ENCODE measurements at regions not wholly inside any gene's neighbourhood (a gene's known extent, or its start where the extent isn't known, plus 50 kb on each side); places are given as distances from the start of the nearest gene placed in this dataset.

DNA sequence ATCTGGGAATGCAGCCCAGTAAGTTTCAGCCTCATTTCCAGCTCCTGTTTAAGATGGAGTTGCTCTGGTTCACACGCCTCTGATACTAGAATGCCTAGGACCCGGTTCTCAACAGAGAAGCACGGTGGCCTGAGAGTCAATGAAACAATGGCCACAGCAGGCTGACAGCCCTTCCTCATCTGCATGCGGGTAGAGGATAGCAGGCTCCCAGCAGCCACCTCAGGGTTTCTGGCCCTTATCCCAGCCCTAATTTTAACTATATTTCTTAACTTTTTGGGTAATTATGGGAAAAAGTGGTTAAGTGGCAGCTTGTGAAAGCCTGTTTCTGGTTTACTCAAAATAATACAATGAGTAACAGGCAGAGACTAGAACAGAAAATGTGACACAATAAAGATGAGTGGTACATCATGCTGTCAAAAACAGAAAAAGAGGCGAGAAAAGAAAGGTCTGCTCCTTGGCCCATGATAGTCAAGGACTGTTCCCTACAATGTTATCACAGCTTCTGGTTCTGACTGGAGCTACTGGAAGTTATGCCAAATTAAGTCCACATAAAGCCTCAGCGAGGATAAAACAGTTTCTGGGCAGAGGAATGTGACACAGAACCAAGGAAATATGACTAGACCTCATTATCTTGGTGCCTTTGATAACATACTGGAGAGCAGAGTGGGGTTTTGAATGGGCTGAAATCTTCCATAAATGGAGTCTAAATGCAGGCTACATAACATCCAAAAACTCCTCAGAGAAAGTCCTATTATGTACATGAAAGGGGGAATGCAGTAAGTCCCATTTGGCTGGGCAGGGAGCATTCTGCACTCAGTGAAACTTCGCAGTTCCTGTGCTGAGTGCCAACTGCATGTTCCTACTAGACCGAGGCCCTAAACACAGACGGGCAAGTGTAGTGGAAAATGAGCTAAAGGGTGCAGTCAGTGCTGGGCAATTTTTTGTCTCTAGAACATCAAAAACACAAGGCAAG lies 92.1 kb downstream of the NIBAN1 start (continued):
- TF ChIP-seq RXRB (CRISPR knock-in tag; IDR thresholded peaks at IDR 0.05; ENCODE audit: borderline replicate concordance) (no peak), AKAP8 (CRISPR knock-in tag; IDR thresholded peaks at IDR 0.05) (no peak)
- TF ChIP-seq, protein P1, sequence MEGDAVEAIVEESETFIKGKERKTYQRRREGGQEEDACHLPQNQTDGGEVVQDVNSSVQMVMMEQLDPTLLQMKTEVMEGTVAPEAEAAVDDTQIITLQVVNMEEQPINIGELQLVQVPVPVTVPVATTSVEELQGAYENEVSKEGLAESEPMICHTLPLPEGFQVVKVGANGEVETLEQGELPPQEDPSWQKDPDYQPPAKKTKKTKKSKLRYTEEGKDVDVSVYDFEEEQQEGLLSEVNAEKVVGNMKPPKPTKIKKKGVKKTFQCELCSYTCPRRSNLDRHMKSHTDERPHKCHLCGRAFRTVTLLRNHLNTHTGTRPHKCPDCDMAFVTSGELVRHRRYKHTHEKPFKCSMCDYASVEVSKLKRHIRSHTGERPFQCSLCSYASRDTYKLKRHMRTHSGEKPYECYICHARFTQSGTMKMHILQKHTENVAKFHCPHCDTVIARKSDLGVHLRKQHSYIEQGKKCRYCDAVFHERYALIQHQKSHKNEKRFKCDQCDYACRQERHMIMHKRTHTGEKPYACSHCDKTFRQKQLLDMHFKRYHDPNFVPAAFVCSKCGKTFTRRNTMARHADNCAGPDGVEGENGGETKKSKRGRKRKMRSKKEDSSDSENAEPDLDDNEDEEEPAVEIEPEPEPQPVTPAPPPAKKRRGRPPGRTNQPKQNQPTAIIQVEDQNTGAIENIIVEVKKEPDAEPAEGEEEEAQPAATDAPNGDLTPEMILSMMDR (CRISPR knock-in tag; IDR thresholded peaks at IDR 0.05) = no peak
- TF ChIP-seq, protein P2, sequence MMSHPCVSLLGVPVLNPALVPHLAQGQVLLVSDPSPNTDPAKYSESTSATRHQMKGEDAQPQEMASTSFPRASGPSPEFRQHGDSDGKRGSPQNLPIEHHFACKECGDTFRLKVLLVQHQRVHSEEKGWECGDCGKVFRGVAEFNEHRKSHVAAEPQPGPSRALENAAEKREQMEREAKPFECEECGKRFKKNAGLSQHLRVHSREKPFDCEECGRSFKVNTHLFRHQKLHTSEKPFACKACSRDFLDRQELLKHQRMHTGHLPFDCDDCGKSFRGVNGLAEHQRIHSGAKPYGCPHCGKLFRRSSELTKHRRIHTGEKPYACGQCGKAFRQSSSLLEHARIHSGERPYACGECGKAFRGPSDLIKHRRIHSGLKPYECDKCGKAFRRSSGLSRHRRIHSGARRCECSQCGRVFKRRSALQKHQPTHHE (CRISPR knock-in tag; IDR thresholded peaks at IDR 0.05; ENCODE audit: borderline replicate concordance) = no peak

DNA sequence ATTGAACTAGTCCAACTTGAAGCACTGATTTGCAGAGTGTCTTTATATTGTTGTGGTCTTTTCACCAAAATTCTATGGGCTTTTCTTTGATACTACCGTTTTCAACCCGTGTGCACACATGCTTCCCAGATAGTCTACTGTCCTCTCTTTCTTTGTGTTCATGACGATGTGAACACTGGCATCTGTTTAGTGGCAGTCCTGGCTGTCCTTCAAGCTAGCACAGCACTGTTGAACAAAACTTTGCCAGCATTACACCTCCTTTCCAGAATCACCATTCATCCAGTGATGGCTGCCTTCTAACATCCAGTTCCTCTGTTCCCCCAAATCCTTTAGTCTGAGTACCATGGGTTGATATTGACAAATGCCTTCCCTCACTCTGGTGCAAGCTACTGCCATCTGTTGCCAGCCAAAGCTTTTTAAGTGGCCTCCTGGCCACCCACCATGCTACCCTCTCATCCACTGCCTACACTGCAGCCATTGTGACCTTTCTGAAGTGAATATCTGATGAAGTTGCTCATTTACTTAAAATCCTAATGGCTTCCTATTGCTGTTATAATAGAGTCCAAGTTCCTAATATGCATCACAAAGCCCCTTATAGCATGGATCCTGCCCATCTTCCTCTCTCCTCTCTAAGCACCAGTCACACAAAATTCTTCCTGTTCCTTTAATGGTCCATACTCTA lies 94.3 kb downstream of the NIBAN1 start:
- H4K20me1 ChIP-seq (ENCODE audit: insufficient read depth, low read length) = no peaks in the 10 kb centered on the region
- no peak overlapping the region for H3K4me2 ChIP-seq (ENCODE audit: low read depth, low read length)
- POLR2A ChIA-PET = no interaction called here
- in situ Hi-C loops (cut with HindIII; ENCODE audit: extremely low pct_ligation_motif_present, low pct_unique_long_range_greater_than_20kb) = no loop called here
- no peaks in the 10 kb centered on the region for H3K79me2 ChIP-seq (ENCODE audit: insufficient read depth, low read length)
- FAIRE-seq (no peak), DNase-seq (ENCODE audit: low spot score) (no peak), ATAC-seq (no peak)
- CTCF ChIA-PET (ENCODE audit: low intra/inter-chr PET ratio, low total read pairs) = no interaction called here
- peaks cover 0 to 9% of the 10 kb centered on the region in 2 experiments; a peak in 1 of 5 replicates for H3K27me3 ChIP-seq (ENCODE audit: control insufficient read depth in 1 of 2, insufficient read depth in 2 of 2, low read length in 2 of 2)
- no peak overlapping the region for H3K27ac ChIP-seq (ENCODE audit: extremely low read length, insufficient read depth, low read length)
- no peaks in the 10 kb centered on the region for H3K4me1 ChIP-seq (ENCODE audit: insufficient read depth, low read length)
- no TSS peak for BruUV-seq (replicated peaks)
- intact Hi-C loops (cut with micrococcal nuclease; ENCODE audit: unreplicated experiment) = no loop called here
- H2AFZ ChIP-seq (ENCODE audit: low read length) = no peak overlapping the region
- WGBS (ENCODE audit: low lambda C conversion rate) = 1% methylated on average over 3 of the region's 3 CpGs
- no peaks in the 10 kb centered on the region for H3K9me3 ChIP-seq (ENCODE audit: low read length)
- TF ChIP-seq ZNF598 (CRISPR knock-in tag; IDR thresholded peaks at IDR 0.05; ENCODE audit: borderline replicate concordance) = no peak
- no peak for TF ChIP-seq ERF (CRISPR knock-in tag; IDR thresholded peaks at IDR 0.05)
- no peak for TF ChIP-seq ZC3H4 (CRISPR knock-in tag; IDR thresholded peaks at IDR 0.05; ENCODE audit: borderline replicate concordance)
- no peak for TF ChIP-seq ZNF10 (CRISPR knock-in tag; IDR thresholded peaks at IDR 0.05; ENCODE audit: borderline replicate concordance, low read depth)
- TF ChIP-seq JARID2 (CRISPR knock-in tag; IDR thresholded peaks at IDR 0.05; ENCODE audit: insufficient replicate concordance) = no peak
- no peak for TF ChIP-seq ZNF230 (CRISPR knock-in tag; IDR thresholded peaks at IDR 0.05)
- no peak for TF ChIP-seq NCOA1 (CRISPR knock-in tag; IDR thresholded peaks at IDR 0.05)
- TF ChIP-seq NBN (conservative IDR thresholded peaks at IDR 0.05) = no peak
- no peak for TF ChIP-seq ZNF879 (CRISPR knock-in tag; IDR thresholded peaks at IDR 0.05)
- TF ChIP-seq, protein P3, sequence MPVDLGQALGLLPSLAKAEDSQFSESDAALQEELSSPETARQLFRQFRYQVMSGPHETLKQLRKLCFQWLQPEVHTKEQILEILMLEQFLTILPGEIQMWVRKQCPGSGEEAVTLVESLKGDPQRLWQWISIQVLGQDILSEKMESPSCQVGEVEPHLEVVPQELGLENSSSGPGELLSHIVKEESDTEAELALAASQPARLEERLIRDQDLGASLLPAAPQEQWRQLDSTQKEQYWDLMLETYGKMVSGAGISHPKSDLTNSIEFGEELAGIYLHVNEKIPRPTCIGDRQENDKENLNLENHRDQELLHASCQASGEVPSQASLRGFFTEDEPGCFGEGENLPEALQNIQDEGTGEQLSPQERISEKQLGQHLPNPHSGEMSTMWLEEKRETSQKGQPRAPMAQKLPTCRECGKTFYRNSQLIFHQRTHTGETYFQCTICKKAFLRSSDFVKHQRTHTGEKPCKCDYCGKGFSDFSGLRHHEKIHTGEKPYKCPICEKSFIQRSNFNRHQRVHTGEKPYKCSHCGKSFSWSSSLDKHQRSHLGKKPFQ (CRISPR knock-in tag; IDR thresholded peaks at IDR 0.05; ENCODE audit: insufficient replicate concordance) = no peak
- no peak overlapping the region for H3K4me3 ChIP-seq (replicated peaks in 1 of 3; ENCODE audit: insufficient read depth in 1 of 3, low read depth in 2 of 3, low read length in 3 of 3)
- no peak overlapping the region for H3K9ac ChIP-seq (ENCODE audit: insufficient read depth, low read depth, low read length)
- no peaks in the 10 kb centered on the region for H3K36me3 ChIP-seq (replicated peaks in 1 of 2; ENCODE audit: control insufficient read depth in 1 of 2, insufficient read depth in 2 of 2, low read length in 2 of 2)
